Inflammatory macrophage (primary cell): ENCODE measurements at regions not wholly inside any gene's neighbourhood (a gene's known extent, or its start where the extent isn't known, plus 50 kb on each side); places are given as distances from the start of the nearest gene placed in this dataset.
"Not testable (repeated sequence)": the region's sequence is repeated elsewhere in the genome, so short reads cannot be mapped to it uniquely, and the experiment has no call there.

Source experiments
- DNase-seq, 2 donors: peaks; one replicate each; pipeline ENCODE4 v3.0.0-alpha.2; 2020 to 2022

- no peak for DNase-seq
Observed at GRCh38 chr1:87965193-87965592, 636.5 kb downstream of the LMO4 start.

- no peak for DNase-seq
Observed at GRCh38 chr1:87968197-87968955, 639.7 kb downstream of the LMO4 start.

- no peak for DNase-seq
Observed at GRCh38 chr1:87969040-87969439, 640.4 kb downstream of the LMO4 start.

GRCh38 chr1:87972811-87973210 is 644.1 kb downstream of the LMO4 start:
- no peak for DNase-seq

DNA sequence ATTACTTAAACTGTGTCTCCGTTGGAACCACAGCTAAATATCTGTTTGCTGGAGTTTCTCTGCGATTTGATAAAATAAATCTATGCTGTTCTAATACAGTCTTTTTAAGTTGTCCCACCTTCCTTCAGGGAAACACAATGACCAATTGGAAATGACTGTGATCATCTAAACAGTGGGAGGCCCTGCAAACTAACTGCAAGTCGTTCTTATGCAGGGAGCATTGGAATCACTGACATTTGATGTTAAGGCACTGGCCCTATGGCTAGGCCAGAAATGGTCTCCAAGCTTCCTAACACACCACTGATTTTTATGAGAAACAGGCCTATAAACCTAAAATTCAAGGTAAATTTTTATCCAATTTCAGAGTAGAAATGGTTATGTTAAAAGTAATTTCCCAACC is 645.2 kb downstream of the LMO4 start:
- no peak for DNase-seq

- DNase-seq = no peak
Observed at GRCh38 chr1:87976316-87976715, 647.6 kb downstream of the LMO4 start.

GRCh38 chr1:87977145-87977544 is 648.5 kb downstream of the LMO4 start:
- DNase-seq = no peak

GRCh38 chr1:87979079-87979478 is 650.4 kb downstream of the LMO4 start:
- DNase-seq = no peak

- no peak for DNase-seq
Observed at GRCh38 chr1:87980494-87980893, 651.8 kb downstream of the LMO4 start.

- no peak for DNase-seq
Observed at GRCh38 chr1:87981386-87981785, 652.7 kb downstream of the LMO4 start.

- DNase-seq = no peak
Observed at GRCh38 chr1:87981810-87982209, 653.1 kb downstream of the LMO4 start.

DNA sequence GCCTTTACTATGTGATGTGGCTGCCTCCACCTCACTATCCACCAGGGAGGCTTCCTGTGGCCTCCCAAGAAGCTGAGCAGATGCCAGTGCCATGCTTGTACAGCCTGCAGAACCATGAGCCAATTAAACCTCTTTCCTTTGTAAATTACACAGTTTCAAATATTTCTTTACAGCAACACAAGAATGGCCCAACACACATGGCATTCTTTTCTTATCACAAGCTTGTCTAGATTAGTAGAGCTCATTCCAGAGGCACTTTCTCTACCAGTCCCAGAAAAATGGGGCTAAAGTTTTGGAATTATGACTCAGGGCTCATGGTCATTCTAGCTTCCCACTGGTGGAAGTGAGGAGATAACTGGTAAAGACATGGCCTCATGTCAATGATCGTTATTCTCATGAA is 655.2 kb downstream of the LMO4 start:
- no peak for DNase-seq

DNA sequence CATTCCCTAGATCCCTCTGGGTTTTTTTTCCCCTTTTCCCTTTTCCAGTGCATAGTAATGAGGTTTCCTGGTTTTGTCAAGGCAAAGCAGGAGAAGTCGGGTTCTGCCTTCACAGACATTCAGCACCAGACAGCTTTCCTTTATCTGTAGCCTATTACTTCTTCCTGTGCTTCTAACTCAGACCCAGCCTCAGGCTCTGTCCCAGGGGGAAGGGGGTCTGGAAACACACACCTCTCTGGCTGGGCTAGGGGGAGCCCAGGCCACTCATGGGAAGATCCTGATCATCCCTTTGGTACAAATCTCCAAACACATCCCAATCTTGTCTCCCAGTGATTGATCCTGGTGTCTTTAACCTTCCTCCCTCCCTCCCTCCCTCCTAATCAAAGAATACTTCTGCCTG is 656.4 kb downstream of the LMO4 start:
- DNase-seq = no peak

GRCh38 chr1:87986130-87986866 is 657.6 kb downstream of the LMO4 start:
- no peak for DNase-seq

DNA sequence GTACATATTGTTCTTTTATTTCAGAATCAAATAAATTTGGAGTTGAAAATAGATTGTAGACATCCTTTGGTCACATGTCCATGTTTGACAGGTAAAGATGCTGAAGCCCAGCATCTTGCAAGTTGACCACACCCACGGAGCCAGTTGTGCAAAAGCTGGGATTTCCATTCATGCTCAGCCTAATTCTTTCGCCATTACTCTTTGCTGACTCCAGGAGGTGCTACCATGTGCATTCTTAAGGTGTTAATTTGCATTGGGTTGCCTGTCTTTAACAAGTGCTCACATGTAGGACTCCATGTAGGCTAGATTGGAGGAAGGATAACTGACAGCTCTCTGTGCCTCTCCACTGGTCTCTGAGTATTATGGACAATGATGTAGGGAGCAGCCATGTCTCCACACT is 660.7 kb downstream of the LMO4 start:
- no peak for DNase-seq

GRCh38 chr1:87992536-87992935 is 663.9 kb downstream of the LMO4 start:
- not testable (repeated sequence) for DNase-seq

- no peak for DNase-seq
Observed at GRCh38 chr1:87993051-87993450, 664.4 kb downstream of the LMO4 start.

DNA sequence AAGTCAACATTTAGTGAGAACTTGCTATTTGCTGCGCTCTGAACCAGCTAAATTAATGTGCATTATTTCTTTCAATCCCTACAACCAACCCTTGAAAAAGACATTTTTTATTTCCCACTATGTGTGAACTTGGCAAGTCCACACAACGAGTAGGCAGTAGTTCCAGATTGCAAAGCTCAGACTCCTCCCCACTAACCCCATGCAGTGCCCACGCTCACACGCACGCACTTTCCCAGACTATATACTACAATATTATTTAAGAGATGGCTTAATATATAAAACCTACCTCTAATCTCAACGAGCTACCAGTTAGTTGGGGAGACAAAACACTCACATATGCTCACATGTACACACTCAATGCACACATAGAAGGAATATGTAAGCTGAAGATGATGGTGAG is 671.2 kb downstream of the LMO4 start:
- DNase-seq = no peak

GRCh38 chr1:88001460-88001859 is 672.8 kb downstream of the LMO4 start:
- no peak for DNase-seq

GRCh38 chr1:88003255-88003654 is 674.6 kb downstream of the LMO4 start:
- no peak for DNase-seq

DNA sequence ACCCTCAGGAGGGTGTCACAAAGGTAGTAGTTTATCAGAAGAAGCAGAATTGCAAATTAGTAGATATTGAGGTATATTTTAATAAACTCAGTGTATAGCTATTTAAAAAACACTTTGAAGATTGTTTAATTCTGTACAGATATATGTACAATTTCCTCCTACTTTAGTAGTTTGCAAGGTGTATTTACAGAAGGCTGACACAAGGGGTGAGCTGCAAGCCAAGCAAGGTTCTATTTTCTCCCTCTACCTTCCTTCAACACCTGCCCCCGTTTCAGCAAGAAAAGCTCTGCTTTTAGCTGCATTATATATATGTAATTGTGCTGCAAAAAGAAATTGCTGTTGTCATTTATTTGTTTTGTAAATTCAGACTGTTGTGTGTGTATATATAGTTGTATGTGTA is 674.2 kb upstream of the PKN2 start:
- no peak for DNase-seq

DNA sequence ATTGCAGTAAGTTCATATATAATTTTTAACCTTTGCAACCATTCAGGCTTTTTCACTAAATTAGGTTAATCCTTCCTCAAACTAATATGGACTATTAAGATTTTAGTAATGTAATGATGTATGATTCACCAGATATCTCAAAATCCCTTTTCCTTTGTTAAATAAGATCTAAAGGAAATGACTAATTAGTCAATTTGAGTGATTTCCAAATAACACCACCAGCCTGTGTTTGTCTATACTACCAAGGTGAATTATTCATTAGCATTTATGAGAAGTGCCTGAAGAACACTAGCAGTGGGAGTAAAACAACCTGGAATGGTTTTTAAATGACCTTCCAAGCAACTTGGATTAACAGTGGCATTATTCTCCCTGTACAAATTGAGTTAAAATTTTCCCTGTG is 670.6 kb upstream of the PKN2 start:
- DNase-seq = no peak

- DNase-seq = no peak
Observed at GRCh38 chr1:88014131-88014530, 669.9 kb upstream of the PKN2 start.

GRCh38 chr1:88016947-88017346 is 667.1 kb upstream of the PKN2 start:
- DNase-seq = no peak
